SH-SY5Y (cell line): ENCODE measurements at regions not wholly inside any gene's neighbourhood (a gene's known extent, or its start where the extent isn't known, plus 50 kb on each side); places are given as distances from the start of the nearest gene placed in this dataset.

Source experiments
- GATA2 ChIP-seq: IDR thresholded peaks from 2 replicates; pipeline ENCODE4 v1.6.1; 2011; ENCODE audit warnings: mild to moderate bottlenecking, low read depth, low read length
- GATA3 ChIP-seq: IDR thresholded peaks from 2 replicates; pipeline ENCODE4 v1.6.1; 2011; ENCODE audit warnings: low read depth, mild to moderate bottlenecking, low read length, moderate library complexity

- TF ChIP-seq GATA2 (no peak), GATA3 (no peak)
These were observed 228.8 kb upstream of the RGS6 start for GRCh38 chr14:71703477-71703876.
